Tibial artery (tissue), 4 donors: ENCODE measurements at regions not wholly inside any gene's neighbourhood (a gene's known extent, or its start where the extent isn't known, plus 50 kb on each side); places are given as distances from the start of the nearest gene placed in this dataset.

Source experiments
- DNase-seq, 2 donors: peaks; one replicate each; pipeline ENCODE4 v3.0.0-alpha.2; 2019
- H3K27ac ChIP-seq, 2 donors: fragments of 200-600 bp; sonication (generic) in 1 of 2; 1 replicate in 1 of 2; 2 replicates in 1 of 2; pipeline ENCODE4 v1.5.1; 2018 to 2019; ENCODE audit warnings: mild to moderate bottlenecking in 1 of 2
- H3K27me3 ChIP-seq, 2 donors: fragments of 200-600 bp; sonication (generic) in 1 of 2; one replicate each; pipeline versions ENCODE4 v1.5.1 to v1.6.0; 2016 to 2019
- H3K36me3 ChIP-seq, 3 donors: fragments of 200-600 bp; sonication (generic) in 2 of 3; one replicate each; pipeline ENCODE4 v1.5.1; 2016 to 2019; ENCODE audit warnings: mild to moderate bottlenecking in 2 of 3
- H3K4me1 ChIP-seq, 4 donors: fragments of 200-600 bp; sonication (generic) in 2 of 4; 1 replicate in 3 of 4; 2 replicates in 1 of 4; pipeline ENCODE4 v1.5.1; 2016 to 2019
- H3K4me3 ChIP-seq, 2 donors: fragments of 200-600 bp; sonication (generic) in 1 of 2; 1 replicate in 1 of 2; 2 replicates in 1 of 2; pipeline ENCODE4 v1.5.1; 2018 to 2019; ENCODE audit warnings: mild to moderate bottlenecking in 2 of 2
- H3K9me3 ChIP-seq, 3 donors: fragments of 200-600 bp; sonication (generic) in 1 of 3; one replicate each; pipeline ENCODE4 v1.5.1; 2016 to 2019
- intact Hi-C: fragments of 100-400 bp; cut with DNase I; formaldehyde crosslinking; loops from one replicate; pipeline ENCODE4 v1.15.0; 2023; ENCODE audit warnings: low total_unique reads
- TF ChIP-seq, protein P1 (sequence below), 2 experiments: fragments of 200-600 bp in 1 of 2; fragments of 450-650 bp in 1 of 2; IDR thresholded peaks; one replicate each; pipeline ENCODE4 v1.5.1; 2017 to 2019; ENCODE audit warnings: antibody characterized with exemption in 2 of 2, mild to moderate bottlenecking in 1 of 2, moderate library complexity in 1 of 2

DNA sequence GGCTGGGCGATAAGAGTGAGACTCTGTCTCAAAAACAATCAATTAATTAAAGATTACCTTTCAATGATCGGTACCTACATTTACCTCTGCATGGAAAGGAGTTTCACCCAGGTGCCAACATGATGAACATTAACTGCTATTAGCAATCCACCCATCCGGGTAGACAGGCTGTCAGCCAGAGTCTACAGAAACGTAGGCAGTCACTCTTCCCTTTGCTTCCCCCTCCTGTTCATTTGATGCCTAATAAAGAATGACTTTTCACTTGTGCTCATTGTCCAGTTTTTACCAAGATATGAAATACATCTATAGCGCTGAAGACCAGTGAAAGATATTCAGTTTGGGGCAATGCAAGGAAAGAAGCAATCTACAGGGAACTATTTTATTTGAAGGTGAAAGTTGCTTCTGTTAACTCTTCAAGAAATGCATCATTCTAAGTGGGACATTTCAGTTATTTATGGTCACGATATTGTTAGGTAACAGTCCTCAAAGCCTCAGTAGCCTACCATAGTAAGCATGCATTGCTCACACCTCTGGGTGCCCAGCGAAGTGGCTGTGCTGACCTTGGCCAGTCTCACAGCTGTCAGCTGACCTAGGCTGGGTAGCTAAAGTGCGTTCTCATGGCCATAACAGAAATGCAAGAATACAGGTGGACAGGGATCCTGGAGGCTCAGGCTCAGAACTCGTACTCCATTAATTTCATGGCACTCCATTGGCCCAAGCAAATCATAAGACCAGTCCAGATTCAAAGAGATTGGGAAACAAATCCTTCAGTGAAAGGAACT is 87.2 kb upstream of the DMRT1 start:
- H3K4me1 ChIP-seq, result peaks cover 0 to 46% (median 29%) of the 10 kb centered on the region in 4 donors
- no peaks in the 10 kb centered on the region for H3K9me3 ChIP-seq
- no peaks in the 10 kb centered on the region for H3K27me3 ChIP-seq
- intact Hi-C loops, result no loop called here
- H3K27ac ChIP-seq, result no peak overlapping the region
- peaks cover 0 to 11% (median 0%) of the 10 kb centered on the region in 3 donors for H3K36me3 ChIP-seq
- TF ChIP-seq, protein P1, sequence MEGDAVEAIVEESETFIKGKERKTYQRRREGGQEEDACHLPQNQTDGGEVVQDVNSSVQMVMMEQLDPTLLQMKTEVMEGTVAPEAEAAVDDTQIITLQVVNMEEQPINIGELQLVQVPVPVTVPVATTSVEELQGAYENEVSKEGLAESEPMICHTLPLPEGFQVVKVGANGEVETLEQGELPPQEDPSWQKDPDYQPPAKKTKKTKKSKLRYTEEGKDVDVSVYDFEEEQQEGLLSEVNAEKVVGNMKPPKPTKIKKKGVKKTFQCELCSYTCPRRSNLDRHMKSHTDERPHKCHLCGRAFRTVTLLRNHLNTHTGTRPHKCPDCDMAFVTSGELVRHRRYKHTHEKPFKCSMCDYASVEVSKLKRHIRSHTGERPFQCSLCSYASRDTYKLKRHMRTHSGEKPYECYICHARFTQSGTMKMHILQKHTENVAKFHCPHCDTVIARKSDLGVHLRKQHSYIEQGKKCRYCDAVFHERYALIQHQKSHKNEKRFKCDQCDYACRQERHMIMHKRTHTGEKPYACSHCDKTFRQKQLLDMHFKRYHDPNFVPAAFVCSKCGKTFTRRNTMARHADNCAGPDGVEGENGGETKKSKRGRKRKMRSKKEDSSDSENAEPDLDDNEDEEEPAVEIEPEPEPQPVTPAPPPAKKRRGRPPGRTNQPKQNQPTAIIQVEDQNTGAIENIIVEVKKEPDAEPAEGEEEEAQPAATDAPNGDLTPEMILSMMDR (IDR thresholded peaks at IDR 0.05), result no peak
- no peak overlapping the region for H3K4me3 ChIP-seq
- no peak for DNase-seq

DNA sequence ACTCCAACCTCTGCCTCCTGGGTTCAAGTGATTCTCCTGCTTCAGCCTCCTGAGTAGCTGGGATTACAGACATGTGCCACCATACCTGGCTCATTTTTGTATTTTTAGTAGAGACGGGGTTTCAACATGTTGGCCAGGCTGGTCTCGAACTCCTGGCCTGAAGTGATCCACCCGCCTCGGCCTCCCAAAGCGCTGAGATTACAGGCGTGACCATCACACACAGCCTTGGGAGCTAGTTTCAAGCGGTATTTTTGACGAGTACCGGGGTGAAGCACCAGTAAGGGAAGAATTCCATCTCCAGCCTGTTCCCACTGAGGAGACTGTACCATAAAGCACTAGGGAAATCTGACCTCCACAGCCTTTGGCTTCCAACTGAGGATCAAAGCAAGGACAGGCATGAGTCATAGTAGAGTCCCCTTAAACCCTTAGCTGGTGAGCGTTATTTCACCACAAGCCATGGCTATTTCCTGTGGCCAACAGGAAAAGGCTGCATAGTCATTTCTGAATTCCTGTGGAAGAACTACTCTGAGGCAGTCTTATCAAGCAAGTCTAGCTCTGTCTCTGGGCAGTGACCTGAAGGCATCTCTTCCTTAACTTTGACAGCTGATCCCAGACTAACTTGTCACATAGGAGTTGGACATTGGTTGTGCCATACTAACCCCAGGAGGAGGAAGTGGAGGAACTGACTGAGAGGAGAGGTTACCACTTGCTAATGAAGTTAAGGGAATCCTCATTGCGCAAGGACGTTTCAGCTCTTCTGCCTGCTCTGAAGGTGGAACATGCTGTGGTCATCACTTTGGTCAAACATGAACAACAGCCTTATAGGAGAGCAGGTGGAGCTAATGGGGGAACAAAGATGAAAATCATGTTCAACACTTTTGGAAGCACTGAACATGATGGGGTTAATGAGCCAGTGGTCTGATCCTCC is 85.8 kb upstream of the DMRT1 start:
- Histone ChIP-seq H3K9me3 (no peaks in the 10 kb centered on the region), H3K36me3 (peaks cover 0 to 9% (median 0%) of the 10 kb centered on the region in 3 donors), H3K4me1 (peaks cover 0 to 34% (median 22%) of the 10 kb centered on the region in 4 donors), H3K4me3 (no peak overlapping the region), H3K27ac (peak overlapping the region in 1 of 2 donors; percentile 20), H3K27me3 (no peaks in the 10 kb centered on the region)
- DNase-seq, result no peak
- intact Hi-C loops, result no loop called here
- TF ChIP-seq, protein P1 (IDR thresholded peaks at IDR 0.05), result no peak

DNA sequence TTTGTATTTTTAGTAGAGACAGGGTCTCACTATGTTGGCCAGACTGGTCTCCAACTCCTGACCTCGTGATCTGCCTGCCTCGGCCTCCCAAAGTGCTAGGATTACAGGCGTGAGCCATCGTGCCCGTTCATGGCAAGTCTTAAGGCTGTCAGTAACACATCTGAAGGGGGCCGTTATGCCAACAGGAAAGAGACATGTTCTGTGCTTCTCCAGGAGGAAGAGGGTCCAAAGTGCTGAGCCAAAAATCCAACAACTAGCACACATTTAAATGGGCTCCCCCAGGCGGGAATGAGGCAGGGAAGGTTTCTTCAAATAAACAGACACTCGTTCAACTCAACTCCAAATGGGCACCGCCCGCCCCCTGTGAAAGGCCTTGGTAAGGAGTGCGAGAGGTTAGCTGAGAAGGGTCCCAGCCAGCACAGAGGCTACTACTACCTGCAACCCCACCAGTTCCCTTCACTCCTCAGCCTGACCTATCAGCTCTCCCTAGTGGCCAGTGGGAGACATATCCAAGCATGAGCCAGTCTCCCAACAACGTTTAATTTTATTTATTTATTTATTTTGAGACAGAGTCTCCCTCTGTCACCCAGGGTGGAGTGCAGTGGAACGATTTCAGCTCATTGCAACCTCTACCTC is 84.1 kb upstream of the DMRT1 start:
- Histone ChIP-seq H3K27me3 (no peaks in the 10 kb centered on the region), H3K4me3 (no peak overlapping the region), H3K9me3 (no peaks in the 10 kb centered on the region), H3K36me3 (peaks cover 0 to 9% (median 0%) of the 10 kb centered on the region in 3 donors), H3K4me1 (peaks cover 0 to 33% (median 14%) of the 10 kb centered on the region in 4 donors), H3K27ac (no peak overlapping the region)
- intact Hi-C loops, result no loop called here
- DNase-seq, result peak in 1 of 2 donors; percentile 61
- TF ChIP-seq, protein P1 (IDR thresholded peaks at IDR 0.05), result peak; percentile 42 to 50

DNA sequence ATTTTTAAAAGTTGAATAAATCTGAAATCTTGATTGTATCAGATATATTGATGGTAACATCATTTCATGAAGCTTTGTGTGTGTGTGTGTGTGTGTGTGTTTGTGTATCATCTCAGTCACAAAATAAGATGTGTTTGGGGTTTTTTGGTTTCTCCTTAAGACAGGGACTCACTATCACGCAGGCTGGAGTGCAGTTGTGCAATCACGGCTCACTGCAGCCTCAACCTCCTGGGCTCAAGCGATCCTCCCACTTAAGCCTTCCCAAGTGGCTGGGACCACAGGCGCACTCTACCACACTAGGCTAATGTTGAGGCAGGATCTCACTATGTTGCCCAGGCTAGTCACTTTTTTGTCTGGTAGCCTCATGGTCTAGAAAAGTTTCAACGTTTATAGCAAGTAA is 83.4 kb upstream of the DMRT1 start:
- intact Hi-C loops, result no loop called here
- H3K27ac ChIP-seq, result no peak overlapping the region
- peaks cover 0 to 8% (median 0%) of the 10 kb centered on the region in 3 donors for H3K36me3 ChIP-seq
- TF ChIP-seq, protein P1 (IDR thresholded peaks at IDR 0.05), result no peak
- no peak for DNase-seq
- no peak overlapping the region for H3K4me3 ChIP-seq
- peaks cover 0 to 27% (median 12%) of the 10 kb centered on the region in 4 donors for H3K4me1 ChIP-seq
- no peaks in the 10 kb centered on the region for H3K9me3 ChIP-seq
- H3K27me3 ChIP-seq, result no peaks in the 10 kb centered on the region

DNA sequence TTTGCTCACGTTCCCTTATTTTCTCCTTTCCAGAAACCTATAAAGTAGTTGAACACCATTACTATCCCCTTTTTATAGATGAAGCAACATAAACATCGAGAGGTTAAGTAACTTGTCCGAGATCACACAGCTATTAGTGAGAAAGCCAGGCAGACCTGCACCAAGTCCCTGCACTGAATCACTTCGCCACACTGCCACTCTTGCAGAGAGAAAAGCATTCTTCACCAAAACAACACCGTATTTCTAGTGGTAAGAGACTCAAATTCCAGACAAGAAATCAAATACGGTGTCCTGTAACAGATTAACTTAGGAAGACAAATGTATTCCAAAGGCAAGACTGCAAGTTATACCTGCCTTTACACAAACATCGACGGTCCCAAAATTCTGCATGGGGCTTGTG is 82.0 kb upstream of the DMRT1 start:
- H3K36me3 ChIP-seq, result no peaks in the 10 kb centered on the region
- H3K4me1 ChIP-seq, result peaks cover 0 to 27% (median 12%) of the 10 kb centered on the region in 4 donors
- H3K9me3 ChIP-seq, result no peaks in the 10 kb centered on the region
- TF ChIP-seq, protein P1 (IDR thresholded peaks at IDR 0.05), result no peak
- H3K4me3 ChIP-seq, result no peak overlapping the region
- no peaks in the 10 kb centered on the region for H3K27me3 ChIP-seq
- intact Hi-C loops, result no loop called here
- DNase-seq, result no peak
- no peak overlapping the region for H3K27ac ChIP-seq
